Neuronal stem cell (in vitro differentiated cells): ENCODE measurements at regions not wholly inside any gene's neighbourhood (a gene's known extent, or its start where the extent isn't known, plus 50 kb on each side); places are given as distances from the start of the nearest gene placed in this dataset.

ENCODE experiments used
- DNase-seq: peaks from one replicate; pipeline ENCODE4 v3.0.0-alpha.2; 2013; ENCODE audit warnings: low spot score
- H2AFZ ChIP-seq: one replicate; pipeline ENCODE4 v1.6.1; 2013; ENCODE audit warnings: mild to moderate bottlenecking, low read length, inconsistent platforms
- H2AK5ac ChIP-seq: 2 replicates; pipeline ENCODE4 v1.6.1; 2013; ENCODE audit warnings: low read depth, mild to moderate bottlenecking, inconsistent platforms, low read length, moderate library complexity, mixed read lengths
- H2BK120ac ChIP-seq: 2 replicates; pipeline ENCODE4 v1.6.1; 2013; ENCODE audit warnings: low read depth, mild to moderate bottlenecking, inconsistent platforms, low read length, moderate library complexity, mixed read lengths
- H2BK12ac ChIP-seq: one replicate; pipeline ENCODE4 v1.6.1; 2013; ENCODE audit warnings: low read length, inconsistent platforms
- H2BK15ac ChIP-seq: 2 replicates; pipeline ENCODE4 v1.6.1; 2013; ENCODE audit warnings: mild to moderate bottlenecking, low read length, inconsistent platforms, mixed read lengths
- H2BK5ac ChIP-seq: one replicate; pipeline ENCODE4 v1.6.1; 2013; ENCODE audit warnings: inconsistent platforms, mild to moderate bottlenecking, low read length, moderate library complexity
- H3K14ac ChIP-seq: one replicate; pipeline ENCODE4 v1.6.1; 2013; ENCODE audit warnings: low read length, inconsistent platforms
- H3K18ac ChIP-seq: 2 replicates; pipeline ENCODE4 v1.6.1; 2013; ENCODE audit warnings: low read length, inconsistent platforms
- H3K23ac ChIP-seq: 2 replicates; pipeline ENCODE4 v1.6.1; 2013; ENCODE audit warnings: low read depth, mild to moderate bottlenecking, mixed read lengths, low read length, inconsistent platforms; ENCODE audit not compliant: poor library complexity
- H3K27ac ChIP-seq: replicated peaks from 3 replicates; pipeline ENCODE4 v1.5.1; 2013; ENCODE audit warnings: low read length, inconsistent platforms
- H3K27me3 ChIP-seq, 3 experiments: 2 replicates each; pipeline ENCODE4 v1.6.1; 2013; ENCODE audit warnings: low read length in 3 of 3, mild to moderate bottlenecking in 2 of 3, inconsistent platforms in 1 of 3, low read depth in 1 of 3, mixed read lengths in 1 of 3, moderate library complexity in 1 of 3; ENCODE audit not compliant: control insufficient read depth in 3 of 3, insufficient read depth in 3 of 3
- H3K36me3 ChIP-seq, 2 donors: replicated peaks in 1 of 2; 2 replicates each; pipeline ENCODE4 v1.6.1; 2013; ENCODE audit warnings: low read length in 2 of 2; ENCODE audit not compliant: control insufficient read depth in 2 of 2, insufficient read depth in 2 of 2
- H3K4ac ChIP-seq: 2 replicates; pipeline ENCODE4 v1.6.1; 2013; ENCODE audit warnings: inconsistent platforms, mild to moderate bottlenecking, low read length, moderate library complexity
- H3K4me1 ChIP-seq, 2 donors: 1 replicate in 1 of 2; 2 replicates in 1 of 2; pipeline ENCODE4 v1.6.1; 2013; ENCODE audit warnings: low read length in 2 of 2, low read depth in 1 of 2; ENCODE audit not compliant: control insufficient read depth in 2 of 2, insufficient read depth in 1 of 2
- H3K4me2 ChIP-seq: one replicate; pipeline ENCODE4 v1.6.1; 2013; ENCODE audit warnings: mild to moderate bottlenecking, low read length, inconsistent platforms; ENCODE audit not compliant: insufficient read depth, poor library complexity, severe bottlenecking
- H3K4me3 ChIP-seq, 2 donors: 2 replicates each; pipeline ENCODE4 v1.5.1; 2013; ENCODE audit warnings: low read length in 2 of 2, mild to moderate bottlenecking in 2 of 2, inconsistent platforms in 1 of 2, moderate library complexity in 1 of 2
- H3K79me1 ChIP-seq: one replicate; pipeline ENCODE4 v1.6.1; 2013; ENCODE audit warnings: low read depth, mild to moderate bottlenecking, inconsistent platforms, low read length, moderate library complexity
- H3K9ac ChIP-seq: one replicate; pipeline ENCODE4 v1.6.1; 2013; ENCODE audit warnings: mild to moderate bottlenecking, low read depth, low read length, inconsistent platforms; ENCODE audit not compliant: poor library complexity
- H3K9me3 ChIP-seq, 2 donors: replicated peaks in 1 of 2; 2 replicates each; pipeline versions ENCODE3 to v1.6.1; 2013; ENCODE audit warnings: low read length in 2 of 2, mild to moderate bottlenecking in 2 of 2, inconsistent platforms in 1 of 2, low read depth in 1 of 2, mixed read lengths in 1 of 2, moderate library complexity in 1 of 2; ENCODE audit not compliant: control insufficient read depth in 2 of 2, insufficient read depth in 1 of 2
- H4K8ac ChIP-seq: one replicate; pipeline ENCODE4 v1.6.1; 2013; ENCODE audit warnings: low read depth, mild to moderate bottlenecking, inconsistent platforms, low read length, moderate library complexity
- H4K91ac ChIP-seq: one replicate; pipeline ENCODE4 v1.6.1; 2013; ENCODE audit warnings: low read length, low read depth, mild to moderate bottlenecking, inconsistent platforms; ENCODE audit not compliant: poor library complexity
- WGBS, 2 donors: extraction: QIAGEN DNeasy Blood & Tissue Kit; methylation state at CpG; one replicate each; pipeline ENCODE4 v1.1.7; 2013; ENCODE audit warnings: missing lambda C conversion rate in 2 of 2, mixed read lengths in 1 of 2; ENCODE audit not compliant: insufficient read length in 2 of 2, insufficient replicate concordance in 1 of 2; ENCODE audit errors: extremely low coverage in 2 of 2; 5-methylcytosine and 5-hydroxymethylcytosine counted together

DNA sequence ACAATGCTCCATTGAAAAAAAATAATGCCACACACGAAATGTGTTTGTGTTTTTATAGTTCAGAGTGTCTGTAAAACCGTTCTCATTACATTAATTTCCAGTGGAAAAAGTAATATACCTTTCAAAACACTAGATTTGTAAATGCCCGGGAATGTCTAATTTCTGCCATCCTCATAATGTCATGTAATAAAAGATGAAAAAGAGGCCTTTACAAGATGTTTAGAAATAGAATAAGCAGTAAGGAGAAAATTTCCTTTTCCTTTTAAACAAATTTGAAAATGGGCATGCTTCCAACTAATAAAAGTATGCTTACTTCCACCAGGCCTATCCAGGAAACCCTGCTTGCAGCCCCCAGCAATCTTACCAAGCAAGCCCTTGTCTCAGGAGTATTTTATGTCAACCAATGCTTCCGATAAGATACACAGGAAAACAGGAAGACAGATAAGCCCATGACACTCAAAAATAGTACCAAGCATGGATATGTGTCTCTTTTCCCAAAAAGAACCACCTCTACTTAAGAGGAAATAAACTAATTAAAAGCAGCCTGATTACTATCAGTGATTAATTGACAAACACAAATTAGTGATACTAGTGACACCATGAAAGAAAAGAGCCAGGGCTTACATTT, 894.7 kb upstream of the INTU start:
- no peak overlapping the region for H3K27ac ChIP-seq
- no peak overlapping the region for H2BK120ac ChIP-seq
- H3K27me3 ChIP-seq = no peaks in the 10 kb centered on the region
- H2BK15ac ChIP-seq = no peak overlapping the region
- no peaks in the 10 kb centered on the region for H3K79me1 ChIP-seq
- H3K4me2 ChIP-seq = no peak overlapping the region
- H3K9me3 ChIP-seq = no peaks in the 10 kb centered on the region
- no peaks in the 10 kb centered on the region for H3K4me1 ChIP-seq
- H3K14ac ChIP-seq = no peak overlapping the region
- DNase-seq = no peak
- H4K91ac ChIP-seq = no peak overlapping the region
- no peak overlapping the region for H2BK12ac ChIP-seq
- H3K9ac ChIP-seq = no peak overlapping the region
- no peak overlapping the region for H3K4ac ChIP-seq
- H3K36me3 ChIP-seq = peaks cover 0 to 2% of the 10 kb centered on the region in 2 donors
- H3K18ac ChIP-seq = no peak overlapping the region
- no peak overlapping the region for H3K23ac ChIP-seq
- H3K4me3 ChIP-seq = no peak overlapping the region
- no CpG with 5 or more reads among the region's 4 CpGs for WGBS, 2 donors
- H2BK5ac ChIP-seq = no peak overlapping the region
- no peak overlapping the region for H2AFZ ChIP-seq
- no peak overlapping the region for H2AK5ac ChIP-seq
- no peak overlapping the region for H4K8ac ChIP-seq

DNA sequence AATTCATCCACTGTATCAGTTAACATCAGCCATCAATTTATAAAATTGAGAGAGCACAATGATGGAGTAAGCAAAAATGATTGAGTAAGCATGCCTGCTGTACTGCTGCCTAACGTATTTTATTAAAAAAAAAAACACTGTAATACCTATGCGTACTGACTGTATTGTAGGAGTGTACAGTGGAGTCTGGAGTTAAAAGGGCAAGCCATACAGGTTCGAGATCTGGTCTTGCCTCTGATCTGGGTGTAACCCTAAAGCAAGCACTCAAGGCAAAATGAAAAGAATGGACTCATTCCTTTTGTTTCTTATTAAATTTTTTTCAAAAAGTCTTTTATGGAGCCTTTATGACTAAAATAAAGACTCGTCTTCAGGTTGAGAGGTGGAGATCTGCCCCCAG, 894.2 kb upstream of the INTU start:
- Histone ChIP-seq H3K14ac (no peak overlapping the region), H2BK5ac (no peak overlapping the region), H2BK12ac (no peak overlapping the region), H2AFZ (no peak overlapping the region), H3K18ac (no peak overlapping the region), H2AK5ac (no peak overlapping the region), H3K4me2 (no peak overlapping the region), H2BK120ac (no peak overlapping the region), H3K4me1 (no peaks in the 10 kb centered on the region), H3K23ac (no peak overlapping the region), H4K91ac (no peak overlapping the region), H2BK15ac (no peak overlapping the region), H3K27ac (no peak overlapping the region), H3K36me3 (peaks cover 0 to 2% of the 10 kb centered on the region in 2 donors), H3K79me1 (no peaks in the 10 kb centered on the region), H3K4ac (no peak overlapping the region), H3K4me3 (no peak overlapping the region), H3K27me3 (no peaks in the 10 kb centered on the region), H3K9ac (no peak overlapping the region), H4K8ac (no peak overlapping the region), H3K9me3 (no peaks in the 10 kb centered on the region)
- WGBS, 2 donors = no CpG with 5 or more reads among the region's 4 CpGs
- no peak for DNase-seq

DNA sequence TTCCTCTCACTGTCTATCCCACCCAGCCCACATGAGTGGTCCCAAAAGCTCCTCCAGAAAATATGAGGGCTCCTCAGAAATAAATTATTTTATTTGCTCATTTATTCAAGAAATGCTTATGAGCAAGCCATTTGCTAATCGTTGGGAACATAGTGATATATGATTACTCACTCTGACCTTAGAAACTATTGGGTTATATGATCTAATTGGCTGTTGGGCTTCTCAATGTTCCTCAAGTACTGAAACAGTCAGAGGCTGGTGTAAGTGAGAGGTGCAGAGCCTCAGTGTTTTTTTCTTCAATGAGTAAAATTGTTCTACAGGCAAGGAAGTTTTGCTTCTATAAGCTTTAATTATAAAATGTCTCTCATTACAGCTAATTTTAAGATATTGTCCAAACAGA, 893.8 kb upstream of the INTU start:
- Histone ChIP-seq H3K4ac (no peak overlapping the region), H3K18ac (no peak overlapping the region), H4K91ac (no peak overlapping the region), H3K27ac (no peak overlapping the region), H4K8ac (no peak overlapping the region), H3K27me3 (no peaks in the 10 kb centered on the region), H3K79me1 (no peaks in the 10 kb centered on the region), H3K4me1 (no peaks in the 10 kb centered on the region), H2BK5ac (no peak overlapping the region), H3K14ac (no peak overlapping the region), H3K36me3 (peaks cover 0 to 2% of the 10 kb centered on the region in 2 donors), H2BK12ac (no peak overlapping the region), H2AK5ac (no peak overlapping the region), H3K9ac (no peak overlapping the region), H3K9me3 (no peaks in the 10 kb centered on the region), H2BK15ac (no peak overlapping the region), H3K23ac (no peak overlapping the region), H3K4me3 (no peak overlapping the region), H2AFZ (no peak overlapping the region), H2BK120ac (no peak overlapping the region), H3K4me2 (no peak overlapping the region)
- no peak for DNase-seq
- no CpG with 5 or more reads among the region's 1 CpG for WGBS, 2 donors

DNA sequence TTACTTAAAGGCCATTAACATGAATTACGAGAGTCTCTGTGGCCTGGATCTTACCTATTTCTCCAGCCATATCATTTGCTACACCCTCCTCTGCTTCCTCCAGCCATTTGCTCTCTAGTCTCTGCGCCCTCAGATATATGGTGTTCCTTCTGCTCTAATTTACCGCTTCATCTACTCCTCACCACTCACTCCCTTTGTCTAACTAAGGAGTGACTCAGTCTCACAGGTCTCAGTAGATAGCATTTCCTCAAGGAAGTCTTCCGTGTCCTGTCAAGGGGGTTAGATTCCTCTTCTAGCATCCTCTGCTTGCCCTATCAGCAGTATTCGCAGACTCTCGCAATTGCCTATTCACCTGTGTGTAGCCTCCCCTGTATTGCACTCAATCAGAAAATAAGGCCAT, 892.1 kb upstream of the INTU start:
- no peak overlapping the region for H3K4me3 ChIP-seq
- H4K91ac ChIP-seq = no peak overlapping the region
- no peak overlapping the region for H4K8ac ChIP-seq
- no peak overlapping the region for H2AFZ ChIP-seq
- no peak overlapping the region for H3K27ac ChIP-seq
- H3K4ac ChIP-seq = no peak overlapping the region
- no peak overlapping the region for H3K14ac ChIP-seq
- no peak overlapping the region for H2AK5ac ChIP-seq
- H2BK120ac ChIP-seq = no peak overlapping the region
- no peaks in the 10 kb centered on the region for H3K27me3 ChIP-seq
- no CpG with 5 or more reads among the region's 6 CpGs for WGBS, 2 donors
- no peaks in the 10 kb centered on the region for H3K79me1 ChIP-seq
- no peak overlapping the region for H3K4me2 ChIP-seq
- no peak overlapping the region for H2BK5ac ChIP-seq
- no peaks in the 10 kb centered on the region for H3K9me3 ChIP-seq
- peaks cover 0 to 2% of the 10 kb centered on the region in 2 donors for H3K36me3 ChIP-seq
- H3K4me1 ChIP-seq = no peaks in the 10 kb centered on the region
- H3K23ac ChIP-seq = no peak overlapping the region
- no peak overlapping the region for H3K9ac ChIP-seq
- H2BK12ac ChIP-seq = no peak overlapping the region
- H2BK15ac ChIP-seq = no peak overlapping the region
- no peak for DNase-seq
- no peak overlapping the region for H3K18ac ChIP-seq
